H1 (cell line): ENCODE measurements at regions not wholly inside any gene's neighbourhood (a gene's known extent, or its start where the extent isn't known, plus 50 kb on each side); places are given as distances from the start of the nearest gene placed in this dataset.

ENCODE experiments used
- CTCF ChIA-PET: fragments of 300-600 bp; sonication (Branson Sonifier 250); formaldehyde crosslinking; loops from one replicate; lab custom pipeline; 2021; ENCODE audit not compliant: partially characterized antibody; lab: Charles Lee
- POLR2A ChIA-PET: fragments of 300-600 bp; sonication (Branson Sonifier 250); formaldehyde crosslinking; loops from one replicate; lab custom pipeline; 2021; ENCODE audit warnings: inconsistent platforms; ENCODE audit not compliant: partially characterized antibody; lab: Charles Lee
- DNase-seq, 2 experiments: peaks; one replicate each; pipeline versions ENCODE4 v3.0.0 to v3.0.0-alpha.2; 2010 to 2022; ENCODE audit warnings: low spot score in 2 of 2, low read depth in 1 of 2, mixed read lengths in 1 of 2
- FAIRE-seq: peaks from 2 replicates; lab custom pipeline; 2011; peaks lifted over from hg19 to GRCh38; lab: Jason Lieb, UNC
- H2AFZ ChIP-seq: 2 replicates; pipeline ENCODE4 v1.8.1; 2012; ENCODE audit warnings: low read length, inconsistent platforms
- H2AK5ac ChIP-seq: 2 replicates; pipeline ENCODE4 v1.6.1; 2013; ENCODE audit warnings: low read depth, low read length
- H2BK120ac ChIP-seq: replicated peaks from 2 replicates; pipeline ENCODE3; 2013; ENCODE audit warnings: low read depth, low read length, inconsistent platforms
- H2BK12ac ChIP-seq: 2 replicates; pipeline ENCODE4 v1.6.1; 2013; ENCODE audit warnings: low read depth, low read length
- H2BK15ac ChIP-seq: 2 replicates; pipeline ENCODE4 v1.6.1; 2013; ENCODE audit warnings: low read length
- H2BK20ac ChIP-seq: 2 replicates; pipeline ENCODE4 v1.6.1; 2013; ENCODE audit warnings: low read length
- H2BK5ac ChIP-seq: 2 replicates; pipeline ENCODE4 v1.6.1; 2013; ENCODE audit warnings: low read depth, low read length
- H3K14ac ChIP-seq: 2 replicates; pipeline ENCODE4 v1.6.1; 2013; ENCODE audit warnings: inconsistent platforms; ENCODE audit not compliant: insufficient read length
- H3K18ac ChIP-seq: 2 replicates; pipeline ENCODE4 v1.6.1; 2013; ENCODE audit warnings: low read length; ENCODE audit errors: extremely low read depth
- H3K23ac ChIP-seq: 2 replicates; pipeline ENCODE4 v1.6.1; 2013; ENCODE audit warnings: inconsistent platforms; ENCODE audit not compliant: insufficient read length
- H3K23me2 ChIP-seq: 2 replicates; pipeline ENCODE4 v1.6.1; 2013; ENCODE audit warnings: low read depth, low read length
- H3K27ac ChIP-seq: 2 replicates; pipeline ENCODE4 v1.6.1; 2011; ENCODE audit warnings: low read depth, low read length, inconsistent platforms
- H3K27me3 ChIP-seq, 4 experiments: replicated peaks in 1 of 4; 1 replicate in 1 of 4; 2 replicates in 3 of 4; pipeline versions ENCODE4 v1.6.1 to v1.8.1; 2011 to 2013; ENCODE audit warnings: low read length in 3 of 4, mild to moderate bottlenecking in 3 of 4, inconsistent platforms in 2 of 4, mixed read lengths in 2 of 4, moderate library complexity in 1 of 4; ENCODE audit not compliant: control insufficient read depth in 3 of 4, insufficient read depth in 3 of 4; ENCODE audit errors: extremely low read depth in 1 of 4
- H3K36me3 ChIP-seq, 4 experiments: 2 replicates each; pipeline versions ENCODE4 v1.6.1 to v1.8.1; 2011 to 2013; ENCODE audit warnings: mild to moderate bottlenecking in 4 of 4, low read length in 3 of 4, moderate library complexity in 2 of 4, control low read depth in 1 of 4, inconsistent platforms in 1 of 4; ENCODE audit not compliant: insufficient read depth in 4 of 4, control insufficient read depth in 2 of 4
- H3K4ac ChIP-seq: replicated peaks from 2 replicates; pipeline ENCODE3; 2013; ENCODE audit warnings: low read length, low read depth, mixed read lengths, inconsistent platforms; ENCODE audit not compliant: insufficient read length
- H3K4me1 ChIP-seq, 4 experiments: replicated peaks in 1 of 4; 1 replicate in 1 of 4; 2 replicates in 3 of 4; pipeline versions ENCODE4 v1.6.1 to v1.8.1; 2011 to 2013; ENCODE audit warnings: low read length in 3 of 4, inconsistent platforms in 2 of 4, mixed read lengths in 1 of 4; ENCODE audit not compliant: insufficient read depth in 4 of 4, control insufficient read depth in 3 of 4
- H3K4me2 ChIP-seq, 2 experiments: 2 replicates each; pipeline versions ENCODE4 v1.6.1 to v1.8.1; 2011 to 2013; ENCODE audit warnings: low read depth in 2 of 2, low read length in 2 of 2, control low read depth in 1 of 2, inconsistent platforms in 1 of 2, mild to moderate bottlenecking in 1 of 2; ENCODE audit not compliant: insufficient read depth in 1 of 2
- H3K4me3 ChIP-seq, 4 experiments: fragments of 200-600, 300-600 bp in 1 of 4; sonication (generic), shearing (Covaris generic), sonication (Bioruptor Twin) in 1 of 4; 2 replicates each; pipeline versions ENCODE4 v1.5.1 to v1.8.1; 2011 to 2016; ENCODE audit warnings: low read length in 4 of 4, low read depth in 3 of 4, control low read depth in 2 of 4, inconsistent platforms in 2 of 4, mild to moderate bottlenecking in 2 of 4, mixed read lengths in 1 of 4, moderate library complexity in 1 of 4; ENCODE audit not compliant: insufficient read depth in 2 of 4; ENCODE audit errors: extremely low read depth in 1 of 4
- H3K56ac ChIP-seq: replicated peaks from 2 replicates; pipeline ENCODE3; 2013; ENCODE audit warnings: low read depth, mild to moderate bottlenecking, mixed read lengths, low read length, inconsistent platforms; ENCODE audit not compliant: insufficient read length
- H3K79me1 ChIP-seq: 2 replicates; pipeline ENCODE4 v1.6.1; 2013; ENCODE audit warnings: low read depth, low read length, control low read depth
- H3K79me2 ChIP-seq, 2 experiments: 2 replicates each; pipeline versions ENCODE4 v1.6.1 to v1.8.1; 2012 to 2013; ENCODE audit warnings: low read length in 2 of 2, mild to moderate bottlenecking in 2 of 2, inconsistent platforms in 1 of 2; ENCODE audit not compliant: insufficient read depth in 2 of 2, control insufficient read depth in 1 of 2
- H3K9ac ChIP-seq, 4 experiments: replicated peaks in 1 of 4; 1 replicate in 1 of 4; 2 replicates in 3 of 4; pipeline versions ENCODE4 v1.6.1 to v1.8.1; 2011 to 2013; ENCODE audit warnings: low read depth in 3 of 4, low read length in 3 of 4, control low read depth in 2 of 4, mild to moderate bottlenecking in 2 of 4, moderate library complexity in 2 of 4, inconsistent platforms in 1 of 4; ENCODE audit errors: extremely low read depth in 1 of 4
- H3K9me3 ChIP-seq, 2 experiments: 2 replicates each; pipeline versions ENCODE4 v1.6.1 to v1.8.1; 2012 to 2013; ENCODE audit warnings: mild to moderate bottlenecking in 2 of 2, moderate library complexity in 2 of 2, control low read depth in 1 of 2, inconsistent platforms in 1 of 2, low read depth in 1 of 2, low read length in 1 of 2, mixed read lengths in 1 of 2; ENCODE audit not compliant: insufficient read depth in 2 of 2
- H4K20me1 ChIP-seq, 2 experiments: replicated peaks in 1 of 2; 2 replicates each; pipeline versions ENCODE3 to v1.8.1; 2011 to 2013; ENCODE audit warnings: inconsistent platforms in 2 of 2, low read length in 2 of 2, mild to moderate bottlenecking in 1 of 2; ENCODE audit not compliant: insufficient read depth in 2 of 2, control insufficient read depth in 1 of 2
- H4K5ac ChIP-seq: 2 replicates; pipeline ENCODE4 v1.6.1; 2013; ENCODE audit warnings: low read length, low read depth, mixed read lengths, inconsistent platforms; ENCODE audit not compliant: insufficient read length
- H4K8ac ChIP-seq: 2 replicates; pipeline ENCODE4 v1.8.0; 2013; ENCODE audit warnings: mild to moderate bottlenecking, moderate library complexity, low read length, inconsistent platforms; ENCODE audit not compliant: insufficient read depth; ENCODE audit errors: extremely low read depth
- H4K91ac ChIP-seq: replicated peaks from 2 replicates; pipeline ENCODE3; 2013; ENCODE audit warnings: low read length, mixed read lengths, inconsistent platforms; ENCODE audit not compliant: insufficient read length
- ATF2 ChIP-seq: IDR thresholded peaks from 2 replicates; pipeline ENCODE4 v1.6.1; 2012; ENCODE audit warnings: low read length, inconsistent platforms
- CBX5 ChIP-seq: fragments of 300-800, 300-1000 bp; sonication (generic); IDR thresholded peaks from 2 replicates; pipeline ENCODE4 v1.7.1; 2016; ENCODE audit warnings: antibody characterized with exemption, low read length, low read depth
- CBX8 ChIP-seq: fragments of 300-800, 300-1000 bp; sonication (generic); IDR thresholded peaks from 2 replicates; pipeline ENCODE4 v1.7.1; 2016; ENCODE audit warnings: low read depth, low read length, borderline replicate concordance
- CTBP2 ChIP-seq: IDR thresholded peaks from 2 replicates; pipeline ENCODE4 v1.7.0; 2011; ENCODE audit warnings: borderline replicate concordance, mild to moderate bottlenecking, moderate library complexity, mixed read lengths, low read length; ENCODE audit not compliant: insufficient read depth, insufficient read length
- KDM4A ChIP-seq: IDR thresholded peaks from one replicate; pipeline ENCODE4 v1.7.1; 2012; ENCODE audit warnings: low read depth, mild to moderate bottlenecking, moderate library complexity, low read length, inconsistent platforms; ENCODE audit not compliant: severe bottlenecking
- NRF1 ChIP-seq: IDR thresholded peaks from 2 replicates; pipeline ENCODE4 v1.6.1; 2011; ENCODE audit warnings: mild to moderate bottlenecking, low read depth, low read length, improper control_type of control experiment
- RBBP5 ChIP-seq: IDR thresholded peaks from 2 replicates; pipeline ENCODE4 v1.7.1; 2012; ENCODE audit warnings: low read depth, mild to moderate bottlenecking, inconsistent platforms, low read length, moderate library complexity, borderline replicate concordance
- RNF2 ChIP-seq: fragments of 200-900, 300-1000 bp; sonication (generic); IDR thresholded peaks from 2 replicates; pipeline ENCODE4 v1.7.1; 2016; ENCODE audit warnings: borderline replicate concordance, low read depth, mild to moderate bottlenecking, antibody characterized with exemption, low read length; ENCODE audit not compliant: poor library complexity, severe bottlenecking; ENCODE audit errors: missing control alignments
- RXRA ChIP-seq: IDR thresholded peaks from 2 replicates; pipeline ENCODE4 v1.6.1; 2011; ENCODE audit warnings: low read depth, mild to moderate bottlenecking, low read length, moderate library complexity; ENCODE audit not compliant: insufficient read depth
- SAP30 ChIP-seq: fragments of 300-600 bp; sonication (generic); IDR thresholded peaks from 2 replicates; pipeline ENCODE4 v1.7.1; 2012; ENCODE audit warnings: low read length, moderate library complexity, mild to moderate bottlenecking, inconsistent platforms; ENCODE audit not compliant: insufficient read depth, insufficient replicate concordance
- SUZ12 ChIP-seq: fragments of 200-600 bp; sonication (generic); IDR thresholded peaks from 2 replicates; pipeline ENCODE4 v1.6.1; 2012; ENCODE audit warnings: mild to moderate bottlenecking, inconsistent platforms, low read length, moderate library complexity, mixed read lengths
- TBP ChIP-seq: IDR thresholded peaks from 2 replicates; pipeline ENCODE4 v1.6.1; 2011; ENCODE audit warnings: low read depth, low read length, improper control_type of control experiment
- WGBS, 2 experiments: shearing (Covaris generic) in 1 of 2; methylation state at CpG; one replicate each; pipeline versions ENCODE4 v1.1.6 to v1.1.7; 2013 to 2015; ENCODE audit warnings: low lambda C conversion rate in 2 of 2, mixed read lengths in 2 of 2, inconsistent platforms in 1 of 2, low coverage in 1 of 2, missing lambda C conversion rate in 1 of 2; ENCODE audit not compliant: insufficient replicate concordance in 2 of 2, insufficient coverage in 1 of 2, insufficient read length in 1 of 2; ENCODE audit errors: extremely low coverage in 1 of 2, missing lambda C conversion rate in 1 of 2; 5-methylcytosine and 5-hydroxymethylcytosine counted together

- Histone ChIP-seq H3K9me3 (peaks cover 22 to 24% of the 10 kb centered on the region in 2 experiments), H3K36me3 (no peaks in the 10 kb centered on the region), H3K27ac (no peak overlapping the region), H2AK5ac (no peak overlapping the region), H3K23me2 (no peaks in the 10 kb centered on the region), H3K27me3 (no peaks in the 10 kb centered on the region), H2AFZ (no peak overlapping the region), H3K79me1 (no peaks in the 10 kb centered on the region), H3K18ac (no peak overlapping the region), H3K4me1 (no peaks in the 10 kb centered on the region), H4K91ac (no peak overlapping the region), H2BK120ac (no peak overlapping the region), H4K8ac (no peak overlapping the region), H4K5ac (no peak overlapping the region), H3K23ac (no peak overlapping the region), H3K4me2 (no peak overlapping the region), H3K9ac (no peak overlapping the region), H3K14ac (no peak overlapping the region), H2BK12ac (no peak overlapping the region), H3K4me3 (no peak overlapping the region), H2BK15ac (no peak overlapping the region), H3K56ac (no peak overlapping the region), H3K79me2 (no peaks in the 10 kb centered on the region), H3K4ac (no peak overlapping the region), H2BK5ac (no peak overlapping the region), H4K20me1 (no peaks in the 10 kb centered on the region), H2BK20ac (no peak overlapping the region)
- 88% methylated on average over 3 of the region's 3 CpGs; no CpG with 5 or more reads in 1 of the 2 experiments for WGBS, 2 experiments
- DNase-seq (no peak), FAIRE-seq (no peak)
- CTCF ChIA-PET, result interaction anchor here (0.7 kb wide), 1 partner anchor 80 kb away, joined by 3 read pairs; no protein-coding TSS in a partner anchor
- POLR2A ChIA-PET, result no interaction called here
- TF ChIP-seq RXRA (no peak), KDM4A (no peak), RNF2 (no peak), SUZ12 (no peak), NRF1 (no peak), RBBP5 (no peak), ATF2 (no peak), SAP30 (no peak), TBP (no peak), CBX5 (no peak), CTBP2 (no peak), CBX8 (no peak)
Observed at GRCh38 chr7:392822-393221, 102.9 kb downstream of the FOXL3 start.
